ENCODE measurements at regions not wholly inside any gene's neighbourhood (a gene's known extent, or its start where the extent isn't known, plus 50 kb on each side); places are given as distances from the start of the nearest gene placed in this dataset.

- H3K27ac ChIP-seq (ENCODE audit: low read length): no peak overlapping the region
- no peaks in the 10 kb centered on the region for H3K9me3 ChIP-seq (ENCODE audit: control insufficient read depth, low read length)
- H3K27me3 ChIP-seq (ENCODE audit: control insufficient read depth, insufficient read depth): no peaks in the 10 kb centered on the region
- no peak for DNase-seq
- H3K4me3 ChIP-seq (ENCODE audit: low read length): no peak overlapping the region
- 89% methylated on average over 16 of the region's 16 CpGs for WGBS
- peak in 1 of 2 donors; percentile 36 for ATAC-seq
- H3K4me1 ChIP-seq (ENCODE audit: control insufficient read depth, insufficient read depth, low read length): no peaks in the 10 kb centered on the region
- intact Hi-C loops (cut with DNase I): no loop called here
Measured at GRCh38 chr4:180866933-180867643, 1376.1 kb upstream of the TENM3 start.

- Histone ChIP-seq H3K4me1 (ENCODE audit: control insufficient read depth, insufficient read depth, low read length) (no peaks in the 10 kb centered on the region), H3K27ac (ENCODE audit: low read length) (no peak overlapping the region), H3K27me3 (ENCODE audit: control insufficient read depth, insufficient read depth) (no peaks in the 10 kb centered on the region), H3K4me3 (ENCODE audit: low read length) (no peak overlapping the region), H3K9me3 (ENCODE audit: control insufficient read depth, low read length) (no peaks in the 10 kb centered on the region)
- intact Hi-C loops (cut with DNase I): no loop called here
- 72% methylated on average over 2 of the region's 2 CpGs for WGBS
- no peak for DNase-seq
- no peak for ATAC-seq
Measured at GRCh38 chr4:180870623-180871022, 1372.6 kb upstream of the TENM3 start.

- Histone ChIP-seq H3K4me3 (ENCODE audit: low read length) (no peak overlapping the region), H3K27me3 (ENCODE audit: control insufficient read depth, insufficient read depth) (no peaks in the 10 kb centered on the region), H3K9me3 (ENCODE audit: control insufficient read depth, low read length) (no peaks in the 10 kb centered on the region), H3K4me1 (ENCODE audit: control insufficient read depth, insufficient read depth, low read length) (no peaks in the 10 kb centered on the region), H3K27ac (ENCODE audit: low read length) (no peak overlapping the region)
- DNase-seq (no peak), ATAC-seq (no peak)
- 0% methylated on average over 1 of the region's 1 CpG for WGBS
- intact Hi-C loops (cut with DNase I): no loop called here
Measured at GRCh38 chr4:180898305-180898704, 1344.9 kb upstream of the TENM3 start.

- intact Hi-C loops (cut with DNase I): no loop called here
- DNase-seq: no peak
- Histone ChIP-seq H3K9me3 (ENCODE audit: control insufficient read depth, low read length) (no peaks in the 10 kb centered on the region), H3K27ac (ENCODE audit: low read length) (no peak overlapping the region), H3K4me1 (ENCODE audit: control insufficient read depth, insufficient read depth, low read length) (no peaks in the 10 kb centered on the region), H3K27me3 (ENCODE audit: control insufficient read depth, insufficient read depth) (no peaks in the 10 kb centered on the region), H3K4me3 (ENCODE audit: low read length) (no peak overlapping the region)
- ATAC-seq: no peak
- 86% methylated on average over 4 of the region's 4 CpGs for WGBS
Measured at GRCh38 chr4:180900781-180901180, 1342.4 kb upstream of the TENM3 start.

- Histone ChIP-seq H3K4me3 (ENCODE audit: low read length) (no peak overlapping the region), H3K9me3 (ENCODE audit: control insufficient read depth, low read length) (no peaks in the 10 kb centered on the region), H3K4me1 (ENCODE audit: control insufficient read depth, insufficient read depth, low read length) (no peaks in the 10 kb centered on the region), H3K27me3 (ENCODE audit: control insufficient read depth, insufficient read depth) (no peaks in the 10 kb centered on the region), H3K27ac (ENCODE audit: low read length) (no peak overlapping the region)
- WGBS: 80% methylated on average over 1 of the region's 1 CpG
- no peak for DNase-seq
- intact Hi-C loops (cut with DNase I): no loop called here
- ATAC-seq: no peak
Measured at GRCh38 chr4:180909279-180909678, 1333.9 kb upstream of the TENM3 start.

GRCh38 chr4:180913750-180914149 lies 1329.5 kb upstream of the TENM3 start:
- Histone ChIP-seq H3K4me3 (ENCODE audit: low read length) (no peak overlapping the region), H3K4me1 (ENCODE audit: control insufficient read depth, insufficient read depth, low read length) (no peaks in the 10 kb centered on the region), H3K27ac (ENCODE audit: low read length) (no peak overlapping the region), H3K27me3 (ENCODE audit: control insufficient read depth, insufficient read depth) (no peaks in the 10 kb centered on the region), H3K9me3 (ENCODE audit: control insufficient read depth, low read length) (no peaks in the 10 kb centered on the region)
- intact Hi-C loops (cut with DNase I): no loop called here
- no peak for DNase-seq
- ATAC-seq: no peak
- 54% methylated on average over 1 of the region's 1 CpG for WGBS

GRCh38 chr4:180923486-180923885 lies 1319.7 kb upstream of the TENM3 start:
- no peak for ATAC-seq

GRCh38 chr4:180925805-180926204 lies 1317.4 kb upstream of the TENM3 start:
- intact Hi-C loops (cut with DNase I): no loop called here
- Histone ChIP-seq H3K4me1 (ENCODE audit: control insufficient read depth, insufficient read depth, low read length) (no peaks in the 10 kb centered on the region), H3K27me3 (ENCODE audit: control insufficient read depth, insufficient read depth) (no peaks in the 10 kb centered on the region), H3K4me3 (ENCODE audit: low read length) (no peak overlapping the region), H3K27ac (ENCODE audit: low read length) (no peak overlapping the region), H3K9me3 (ENCODE audit: control insufficient read depth, low read length) (no peaks in the 10 kb centered on the region)
- WGBS: 77% methylated on average over 3 of the region's 3 CpGs
- ATAC-seq: no peak
- DNase-seq: no peak

More at GRCh38 chr4:180923486-180923885, 1319.7 kb upstream of the TENM3 start:
- H3K4me3 ChIP-seq (ENCODE audit: low read length): no peak overlapping the region
- intact Hi-C loops (cut with DNase I): no loop called here
- H3K9me3 ChIP-seq (ENCODE audit: control insufficient read depth, low read length): no peaks in the 10 kb centered on the region
- H3K27me3 ChIP-seq (ENCODE audit: control insufficient read depth, insufficient read depth): no peaks in the 10 kb centered on the region
- no peak for DNase-seq
- H3K27ac ChIP-seq (ENCODE audit: low read length): no peak overlapping the region
- H3K4me1 ChIP-seq (ENCODE audit: control insufficient read depth, insufficient read depth, low read length): no peaks in the 10 kb centered on the region

GRCh38 chr4:180926277-180926676 lies 1316.9 kb upstream of the TENM3 start:
- intact Hi-C loops (cut with DNase I): no loop called here
- 52% methylated on average over 1 of the region's 1 CpG for WGBS
- no peaks in the 10 kb centered on the region for H3K4me1 ChIP-seq (ENCODE audit: control insufficient read depth, insufficient read depth, low read length)
- no peak overlapping the region for H3K4me3 ChIP-seq (ENCODE audit: low read length)
- H3K27ac ChIP-seq (ENCODE audit: low read length): no peak overlapping the region
- no peaks in the 10 kb centered on the region for H3K9me3 ChIP-seq (ENCODE audit: control insufficient read depth, low read length)
- DNase-seq: no peak
- no peaks in the 10 kb centered on the region for H3K27me3 ChIP-seq (ENCODE audit: control insufficient read depth, insufficient read depth)
- no peak for ATAC-seq

- Histone ChIP-seq H3K4me3 (ENCODE audit: low read length) (no peak overlapping the region), H3K9me3 (ENCODE audit: control insufficient read depth, low read length) (no peaks in the 10 kb centered on the region), H3K27me3 (ENCODE audit: control insufficient read depth, insufficient read depth) (no peaks in the 10 kb centered on the region), H3K27ac (ENCODE audit: low read length) (no peak overlapping the region), H3K4me1 (ENCODE audit: control insufficient read depth, insufficient read depth, low read length) (no peaks in the 10 kb centered on the region)
- DNase-seq (no peak), ATAC-seq (no peak)
- 33% methylated on average over 4 of the region's 4 CpGs for WGBS
- intact Hi-C loops (cut with DNase I): no loop called here
Measured at GRCh38 chr4:180932370-180933001, 1310.7 kb upstream of the TENM3 start.

GRCh38 chr4:180937083-180937482 lies 1306.1 kb upstream of the TENM3 start:
- H3K27me3 ChIP-seq (ENCODE audit: control insufficient read depth, insufficient read depth): no peaks in the 10 kb centered on the region
- H3K9me3 ChIP-seq (ENCODE audit: control insufficient read depth, low read length): no peaks in the 10 kb centered on the region
- DNase-seq: no peak
- no peak for ATAC-seq
- no peaks in the 10 kb centered on the region for H3K4me1 ChIP-seq (ENCODE audit: control insufficient read depth, insufficient read depth, low read length)
- no peak overlapping the region for H3K27ac ChIP-seq (ENCODE audit: low read length)
- intact Hi-C loops (cut with DNase I): no loop called here
- no peak overlapping the region for H3K4me3 ChIP-seq (ENCODE audit: low read length)
- 43% methylated on average over 3 of the region's 3 CpGs for WGBS
